ENCODE measurements at regions not wholly inside any gene's neighbourhood (a gene's known extent, or its start where the extent isn't known, plus 50 kb on each side); places are given as distances from the start of the nearest gene placed in this dataset.

GRCh38 chr6:134814076-134814695 lies 135.7 kb downstream of the ALDH8A1 start:
- intact Hi-C loops (cut with DNase I; ENCODE audit: low total_unique reads): no loop called here
- no peaks in the 10 kb centered on the region for H3K4me1 ChIP-seq

GRCh38 chr6:134813146-134813545 lies 136.8 kb downstream of the ALDH8A1 start:
- no peak overlapping the region for H3K4me3 ChIP-seq
- intact Hi-C loops (cut with DNase I; ENCODE audit: low total_unique reads): no loop called here
- TF ChIP-seq CTCF (IDR thresholded peaks at IDR 0.05): no peak
- TF ChIP-seq POLR2A (IDR thresholded peaks at IDR 0.05): no peak
- H3K36me3 ChIP-seq (ENCODE audit: low read depth, missing control alignments): no peaks in the 10 kb centered on the region
- no peak for DNase-seq
- H3K4me1 ChIP-seq: no peaks in the 10 kb centered on the region
- no peak overlapping the region for H3K27ac ChIP-seq
- no peaks in the 10 kb centered on the region for H3K9me3 ChIP-seq
- no peaks in the 10 kb centered on the region for H3K27me3 ChIP-seq
- 96 to 98% methylated on average over 2 of the region's 2 CpGs for WGBS, 2 donors

More at GRCh38 chr6:134814076-134814695, 135.7 kb downstream of the ALDH8A1 start:
- WGBS, 2 donors: 93 to 96% methylated on average over 4 of the region's 4 CpGs
- H3K36me3 ChIP-seq (ENCODE audit: low read depth, missing control alignments): no peaks in the 10 kb centered on the region
- TF ChIP-seq POLR2A (IDR thresholded peaks at IDR 0.05): no peak
- TF ChIP-seq CTCF (IDR thresholded peaks at IDR 0.05): no peak
- H3K9me3 ChIP-seq: no peaks in the 10 kb centered on the region
- no peaks in the 10 kb centered on the region for H3K27me3 ChIP-seq
- H3K27ac ChIP-seq: no peak overlapping the region
- H3K4me3 ChIP-seq: no peak overlapping the region
- no peak for DNase-seq

- no peak overlapping the region for H3K27ac ChIP-seq
- no peak overlapping the region for H3K4me3 ChIP-seq
- no peak for DNase-seq
- H3K27me3 ChIP-seq: no peaks in the 10 kb centered on the region
- no peaks in the 10 kb centered on the region for H3K9me3 ChIP-seq
- no peak for TF ChIP-seq POLR2A (IDR thresholded peaks at IDR 0.05)
- no peak for TF ChIP-seq CTCF (IDR thresholded peaks at IDR 0.05)
- intact Hi-C loops (cut with DNase I; ENCODE audit: low total_unique reads): no loop called here
- no peaks in the 10 kb centered on the region for H3K36me3 ChIP-seq (ENCODE audit: low read depth, missing control alignments)
- H3K4me1 ChIP-seq: no peaks in the 10 kb centered on the region
- 97 to 98% methylated on average over 2 of the region's 2 CpGs for WGBS, 2 donors
These were observed 139.5 kb downstream of the ALDH8A1 start for GRCh38 chr6:134810402-134810801.

- intact Hi-C loops (cut with DNase I; ENCODE audit: low total_unique reads): no loop called here
- Histone ChIP-seq H3K36me3 (ENCODE audit: low read depth, missing control alignments) (no peaks in the 10 kb centered on the region), H3K4me3 (no peak overlapping the region), H3K4me1 (no peaks in the 10 kb centered on the region), H3K27ac (no peak overlapping the region), H3K9me3 (no peaks in the 10 kb centered on the region), H3K27me3 (no peaks in the 10 kb centered on the region)
- TF ChIP-seq POLR2A (IDR thresholded peaks at IDR 0.05): no peak
- TF ChIP-seq CTCF (IDR thresholded peaks at IDR 0.05): no peak
- WGBS, 2 donors: 77 to 93% methylated on average over 4 of the region's 4 CpGs
- DNase-seq: no peak
These were observed 140.8 kb downstream of the ALDH8A1 start for GRCh38 chr6:134809130-134809529.

GRCh38 chr6:134806180-134806798 lies 143.6 kb downstream of the ALDH8A1 start:
- H3K4me1 ChIP-seq: no peaks in the 10 kb centered on the region
- H3K36me3 ChIP-seq (ENCODE audit: low read depth, missing control alignments): no peaks in the 10 kb centered on the region
- DNase-seq: no peak
- no peak overlapping the region for H3K4me3 ChIP-seq
- no peaks in the 10 kb centered on the region for H3K9me3 ChIP-seq
- TF ChIP-seq POLR2A (IDR thresholded peaks at IDR 0.05): no peak
- no peak for TF ChIP-seq CTCF (IDR thresholded peaks at IDR 0.05)
- intact Hi-C loops (cut with DNase I; ENCODE audit: low total_unique reads): no loop called here
- WGBS, 2 donors: 45 to 69% methylated on average over 5 of the region's 5 CpGs
- H3K27ac ChIP-seq: no peak overlapping the region
- H3K27me3 ChIP-seq: no peaks in the 10 kb centered on the region
